IMR-90 (cell line): ENCODE measurements at regions not wholly inside any gene's neighbourhood (a gene's known extent, or its start where the extent isn't known, plus 50 kb on each side); places are given as distances from the start of the nearest gene placed in this dataset.

ENCODE experiments used
- ATAC-seq: fragments of 200-7000 bp; cut with Tn5 transposase; 2 replicates; pipeline ENCODE4 v1.9.1; 2020; ENCODE audit warnings: low read depth, mild to moderate bottlenecking, moderate library complexity
- BruUV-seq: library from RNA; stranded (reverse); fragments of 400-500 nt; replicated peaks from 2 replicates; lab custom pipeline; 2021; lab: Mats Ljungman, UMichigan
- CTCF ChIA-PET: fragments of 300-600 bp; formaldehyde crosslinking; extraction: SDS; loops from one replicate; lab custom pipeline; 2021; ENCODE audit warnings: antibody characterized with exemption; lab: Yijun Ruan, JAX
- POLR2A ChIA-PET: fragments of 300-600 bp; sonication (Branson Sonifier 250); formaldehyde crosslinking; loops from one replicate; lab custom pipeline; 2022; ENCODE audit warnings: antibody characterized with exemption; ENCODE audit not compliant: unreplicated experiment; lab: Charles Lee
- DNase-seq: peaks from one replicate; pipeline ENCODE4 v3.0.0; 2013
- H2AFZ ChIP-seq: replicated peaks from 2 replicates; pipeline ENCODE3; 2013; ENCODE audit warnings: low read length, mild to moderate bottlenecking; ENCODE audit not compliant: poor library complexity
- H2AK5ac ChIP-seq: 2 replicates; pipeline ENCODE4 v1.6.1; 2013; ENCODE audit warnings: low read depth, low read length, inconsistent platforms
- H2AK9ac ChIP-seq: replicated peaks from 2 replicates; pipeline ENCODE3; 2013; ENCODE audit warnings: mild to moderate bottlenecking, low read depth, low read length, moderate library complexity; ENCODE audit not compliant: poor library complexity
- H2BK120ac ChIP-seq: 2 replicates; pipeline ENCODE4 v1.6.1; 2013; ENCODE audit warnings: low read depth, low read length, inconsistent platforms
- H2BK15ac ChIP-seq: 3 replicates; pipeline ENCODE4 v1.6.1; 2013; ENCODE audit warnings: low read depth, low read length, inconsistent platforms
- H2BK20ac ChIP-seq: 2 replicates; pipeline ENCODE4 v1.6.1; 2013; ENCODE audit warnings: low read depth, mild to moderate bottlenecking, inconsistent platforms, low read length, moderate library complexity
- H2BK5ac ChIP-seq: 2 replicates; pipeline ENCODE4 v1.6.1; 2013; ENCODE audit warnings: mild to moderate bottlenecking, low read depth, low read length, inconsistent platforms; ENCODE audit not compliant: poor library complexity, severe bottlenecking
- H3K14ac ChIP-seq: replicated peaks from 2 replicates; pipeline ENCODE4 v1.6.1; 2013; ENCODE audit warnings: low read depth, low read length, inconsistent platforms
- H3K18ac ChIP-seq: 2 replicates; pipeline ENCODE4 v1.6.1; 2013; ENCODE audit warnings: low read depth, low read length, control low read depth
- H3K23ac ChIP-seq: 2 replicates; pipeline ENCODE4 v1.6.1; 2013; ENCODE audit warnings: low read depth, low read length, inconsistent platforms
- H3K27ac ChIP-seq: 2 replicates; pipeline ENCODE4 v1.5.1; 2013; ENCODE audit warnings: mild to moderate bottlenecking, control low read depth, low read length; ENCODE audit not compliant: insufficient read depth
- H3K27me3 ChIP-seq: 2 replicates; pipeline ENCODE4 v1.6.1; 2013; ENCODE audit warnings: low read length; ENCODE audit not compliant: control insufficient read depth, insufficient read depth
- H3K36me3 ChIP-seq: 2 replicates; pipeline ENCODE4 v1.6.1; 2013; ENCODE audit warnings: low read length, mixed read lengths; ENCODE audit not compliant: control insufficient read depth, insufficient read depth
- H3K4ac ChIP-seq: 2 replicates; pipeline ENCODE4 v1.6.1; 2013; ENCODE audit warnings: low read depth, low read length, inconsistent platforms
- H3K4me1 ChIP-seq: 2 replicates; pipeline ENCODE4 v1.6.1; 2013; ENCODE audit warnings: low read length, mixed read lengths; ENCODE audit not compliant: control insufficient read depth, insufficient read depth
- H3K4me2 ChIP-seq: 2 replicates; pipeline ENCODE4 v1.6.1; 2013; ENCODE audit warnings: low read depth, mild to moderate bottlenecking, control low read depth, low read length, moderate library complexity
- H3K4me3 ChIP-seq: 2 replicates; pipeline ENCODE4 v1.5.1; 2013; ENCODE audit warnings: low read depth, mild to moderate bottlenecking, control low read depth, low read length, moderate library complexity; ENCODE audit not compliant: insufficient read depth
- H3K56ac ChIP-seq: 2 replicates; pipeline ENCODE4 v1.6.1; 2013; ENCODE audit warnings: low read length, inconsistent platforms; ENCODE audit not compliant: insufficient read depth; ENCODE audit errors: extremely low read depth
- H3K79me1 ChIP-seq, 2 experiments: 2 replicates each; pipeline ENCODE4 v1.6.1; 2013; ENCODE audit warnings: low read length in 2 of 2, inconsistent platforms in 1 of 2, low read depth in 1 of 2
- H3K9ac ChIP-seq: 2 replicates; pipeline ENCODE4 v1.6.1; 2013; ENCODE audit warnings: low read depth, low read length, control low read depth
- H3K9me1 ChIP-seq: 2 replicates; pipeline ENCODE4 v1.6.1; 2013; ENCODE audit warnings: low read length, inconsistent platforms; ENCODE audit not compliant: insufficient read depth
- H3K9me3 ChIP-seq: 2 replicates; pipeline ENCODE4 v1.6.1; 2013; ENCODE audit warnings: low read length; ENCODE audit not compliant: control insufficient read depth, insufficient read depth
- H4K20me1 ChIP-seq: 2 replicates; pipeline ENCODE4 v1.6.1; 2013; ENCODE audit warnings: low read length, inconsistent platforms; ENCODE audit not compliant: insufficient read depth
- H4K5ac ChIP-seq: 2 replicates; pipeline ENCODE4 v1.6.1; 2013; ENCODE audit warnings: mild to moderate bottlenecking, low read depth, low read length, control low read depth
- H4K8ac ChIP-seq, 2 experiments: 2 replicates each; pipeline ENCODE4 v1.6.1; 2013; ENCODE audit warnings: low read depth in 2 of 2, low read length in 2 of 2, control low read depth in 1 of 2, inconsistent platforms in 1 of 2
- H4K91ac ChIP-seq: 2 replicates; pipeline ENCODE4 v1.6.1; 2013; ENCODE audit warnings: low read depth, low read length, inconsistent platforms; ENCODE audit not compliant: insufficient read depth
- BHLHE40 ChIP-seq: fragments of 150-350 bp; IDR thresholded peaks from 2 replicates; pipeline ENCODE4 v1.6.1; 2016; ENCODE audit warnings: mild to moderate bottlenecking, low read depth, low read length
- FOS ChIP-seq: fragments of 150-350 bp; IDR thresholded peaks from 2 replicates; pipeline ENCODE4 v1.6.1; 2016; ENCODE audit warnings: low read depth, low read length
- MAFK ChIP-seq: IDR thresholded peaks from 2 replicates; pipeline ENCODE4 v1.6.1; 2012; ENCODE audit warnings: low read depth, low read length, improper control_type of control experiment
- MXI1 ChIP-seq: IDR thresholded peaks from 2 replicates; pipeline ENCODE4 v1.6.1; 2012; ENCODE audit warnings: low read depth, mild to moderate bottlenecking, low read length, moderate library complexity, borderline replicate concordance
- NFE2L2 ChIP-seq: fragments of 150-350 bp; IDR thresholded peaks from 2 replicates; pipeline ENCODE4 v1.6.1; 2016; ENCODE audit warnings: low read depth, mild to moderate bottlenecking, low read length
- RAD21 ChIP-seq: IDR thresholded peaks from 2 replicates; pipeline ENCODE4 v1.6.1; 2012; ENCODE audit warnings: low read length, improper control_type of control experiment
- RFX5 ChIP-seq: IDR thresholded peaks from 2 replicates; pipeline ENCODE4 v1.8.0; 2012; ENCODE audit warnings: low read depth, mild to moderate bottlenecking, low read length, moderate library complexity
- dilution Hi-C: fragments of 300-500 bp; cut with HindIII; formaldehyde crosslinking; loops from one replicate; pipeline ENCODE4 v1.14.3; 2018; ENCODE audit warnings: low sequenced_read_pairs; ENCODE audit not compliant: unreplicated experiment
- in situ Hi-C: fragments of 300-500 bp; cut with MboI; formaldehyde crosslinking; loops from 3 replicates; pipeline ENCODE4 v1.14.3; 2019; ENCODE audit warnings: low sequenced_read_pairs, inconsistent platforms, mixed read lengths
- intact Hi-C: fragments of 100-400 bp; cut with micrococcal nuclease; formaldehyde crosslinking; loops from 2 replicates; pipeline ENCODE4 v1.10.0; 2022
- TF ChIP-seq, protein P1 (sequence below): fragments of 150-350 bp; IDR thresholded peaks from 2 replicates; pipeline ENCODE4 v1.6.1; 2017; ENCODE audit warnings: mild to moderate bottlenecking, antibody characterized with exemption, low read length, low read depth

DNA sequence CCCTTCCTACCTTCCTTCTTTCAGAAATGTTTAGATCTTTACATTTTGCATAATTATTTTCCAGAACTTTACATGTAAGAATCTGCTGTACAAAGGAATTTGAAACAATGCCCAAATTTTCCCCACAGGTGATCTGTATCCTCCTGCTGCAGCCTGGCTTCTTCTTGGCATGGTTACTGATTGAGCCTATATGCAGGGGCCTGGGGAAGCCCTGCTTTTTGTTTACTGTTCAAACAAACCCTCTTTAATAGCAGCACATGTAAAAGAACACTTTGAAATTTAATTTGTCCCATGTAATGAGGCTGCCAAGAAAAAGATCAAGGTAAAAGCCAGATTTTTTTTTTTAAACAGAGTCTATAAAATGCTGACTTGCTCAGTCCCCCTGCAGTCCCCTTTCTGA lies 432.2 kb downstream of the TUSC7 start:
- CTCF ChIA-PET, result no interaction called here
- H2BK15ac ChIP-seq, result no peak overlapping the region
- TF ChIP-seq MAFK (no peak), RAD21 (no peak), FOS (no peak), BHLHE40 (no peak), MXI1 (no peak), RFX5 (no peak), NFE2L2 (no peak)
- TF ChIP-seq, protein P1, sequence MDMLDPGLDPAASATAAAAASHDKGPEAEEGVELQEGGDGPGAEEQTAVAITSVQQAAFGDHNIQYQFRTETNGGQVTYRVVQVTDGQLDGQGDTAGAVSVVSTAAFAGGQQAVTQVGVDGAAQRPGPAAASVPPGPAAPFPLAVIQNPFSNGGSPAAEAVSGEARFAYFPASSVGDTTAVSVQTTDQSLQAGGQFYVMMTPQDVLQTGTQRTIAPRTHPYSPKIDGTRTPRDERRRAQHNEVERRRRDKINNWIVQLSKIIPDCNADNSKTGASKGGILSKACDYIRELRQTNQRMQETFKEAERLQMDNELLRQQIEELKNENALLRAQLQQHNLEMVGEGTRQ, result no peak

More for the DNA sequence above, 432.2 kb downstream of the TUSC7 start:
- no TSS peak for BruUV-seq
- Histone ChIP-seq H3K14ac (no peak overlapping the region), H3K79me1 (no peaks in the 10 kb centered on the region), H2BK5ac (no peak overlapping the region), H4K8ac (no peak overlapping the region), H3K18ac (no peak overlapping the region), H4K20me1 (no peaks in the 10 kb centered on the region), H3K4ac (no peak overlapping the region), H3K9me3 (no peaks in the 10 kb centered on the region), H3K4me3 (no peak overlapping the region), H3K9me1 (no peaks in the 10 kb centered on the region), H3K56ac (no peak overlapping the region), H2AK5ac (no peak overlapping the region), H3K4me1 (peaks cover 2% of the 10 kb centered on the region; the same call in 1 of the 2 replicates), H3K23ac (no peak overlapping the region), H3K27ac (no peak overlapping the region), H2AFZ (no peak overlapping the region), H3K9ac (no peak overlapping the region), H3K36me3 (no peaks in the 10 kb centered on the region), H3K27me3 (no peaks in the 10 kb centered on the region), H2BK120ac (no peak overlapping the region), H4K91ac (no peak overlapping the region), H4K5ac (no peak overlapping the region), H3K4me2 (no peak overlapping the region), H2AK9ac (no peak overlapping the region), H2BK20ac (no peak overlapping the region)
- dilution Hi-C loops, result no loop called here
- DNase-seq, result no peak
- POLR2A ChIA-PET, result no interaction called here
- intact Hi-C loops, result no loop called here
- in situ Hi-C loops, result no loop called here
- no peak for ATAC-seq
